ENCODE measurements at regions not wholly inside any gene's neighbourhood (a gene's known extent, or its start where the extent isn't known, plus 50 kb on each side); places are given as distances from the start of the nearest gene placed in this dataset.
A peak's percentile ranks its signal among the peaks of the same experiment; 100 is the strongest.
"Not testable (repeated sequence)": the region's sequence is repeated elsewhere in the genome, so short reads cannot be mapped to it uniquely, and the experiment has no call there.

DNA sequence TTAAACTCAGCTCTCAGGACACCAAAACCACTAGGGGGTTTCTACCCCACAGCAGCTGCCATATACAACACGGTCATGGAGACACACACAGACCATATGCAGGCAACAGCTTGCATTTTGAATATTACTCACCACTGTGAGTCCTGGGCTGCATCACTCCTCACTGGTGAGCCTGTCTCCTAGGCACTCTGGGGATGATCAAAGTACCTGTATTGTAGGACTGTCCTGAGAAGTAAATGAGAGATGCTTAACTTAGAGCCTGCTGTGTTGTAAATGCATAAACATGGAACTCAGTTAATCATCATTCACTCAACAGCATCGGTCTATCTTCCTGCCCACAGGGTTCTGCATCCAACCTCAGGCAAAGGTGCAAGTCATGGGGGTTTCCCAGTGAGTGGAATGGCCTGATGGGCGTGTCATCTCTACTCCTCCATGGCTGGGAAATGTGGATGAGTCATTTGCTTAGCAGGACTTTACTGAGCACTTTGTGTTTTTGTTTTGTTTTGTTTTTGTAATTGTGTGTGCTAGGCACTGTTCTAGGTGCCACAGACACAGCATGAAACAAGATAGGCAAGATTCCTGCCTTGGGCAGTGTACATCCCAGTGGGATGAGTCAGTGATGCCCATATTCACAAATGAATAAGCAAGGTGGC is 1141.2 kb upstream of the TMEM132C start:
- no peak for TF ChIP-seq CTCF (IDR thresholded peaks at IDR 0.05)

GRCh38 chr12:127126260-127126628 is 1140.7 kb upstream of the TMEM132C start:
- Histone ChIP-seq H3K4me3 (no peak overlapping the region), H3K4me1 (no peaks in the 10 kb centered on the region), H3K9me3 (no peaks in the 10 kb centered on the region), H3K27me3 (peaks cover 5% of the 10 kb centered on the region), H3K36me3 (no peaks in the 10 kb centered on the region), H3K27ac (no peak overlapping the region)
- DNase-seq = no peak
- TF ChIP-seq CTCF (IDR thresholded peaks at IDR 0.05) = no peak
- intact Hi-C loops (cut with DNase I) = no loop called here
- no peak for ATAC-seq

More for the DNA sequence above, 1141.2 kb upstream of the TMEM132C start:
- no peaks in the 10 kb centered on the region for H3K36me3 ChIP-seq
- DNase-seq (no peak), ATAC-seq (peak; percentile 35)
- H3K4me3 ChIP-seq = no peak overlapping the region
- intact Hi-C loops (cut with DNase I) = no loop called here
- no peak overlapping the region for H3K27ac ChIP-seq
- no peaks in the 10 kb centered on the region for H3K9me3 ChIP-seq
- peaks cover 3% of the 10 kb centered on the region for H3K27me3 ChIP-seq
- H3K4me1 ChIP-seq = no peaks in the 10 kb centered on the region

GRCh38 chr12:127127897-127128296 is 1139.1 kb upstream of the TMEM132C start:
- Histone ChIP-seq H3K4me1 (no peaks in the 10 kb centered on the region), H3K36me3 (no peaks in the 10 kb centered on the region), H3K4me3 (no peak overlapping the region), H3K27ac (no peak overlapping the region), H3K9me3 (no peaks in the 10 kb centered on the region), H3K27me3 (peaks cover 5% of the 10 kb centered on the region)
- ATAC-seq (no peak), DNase-seq (no peak)
- intact Hi-C loops (cut with DNase I) = no loop called here
- no peak for TF ChIP-seq CTCF (IDR thresholded peaks at IDR 0.05)

DNA sequence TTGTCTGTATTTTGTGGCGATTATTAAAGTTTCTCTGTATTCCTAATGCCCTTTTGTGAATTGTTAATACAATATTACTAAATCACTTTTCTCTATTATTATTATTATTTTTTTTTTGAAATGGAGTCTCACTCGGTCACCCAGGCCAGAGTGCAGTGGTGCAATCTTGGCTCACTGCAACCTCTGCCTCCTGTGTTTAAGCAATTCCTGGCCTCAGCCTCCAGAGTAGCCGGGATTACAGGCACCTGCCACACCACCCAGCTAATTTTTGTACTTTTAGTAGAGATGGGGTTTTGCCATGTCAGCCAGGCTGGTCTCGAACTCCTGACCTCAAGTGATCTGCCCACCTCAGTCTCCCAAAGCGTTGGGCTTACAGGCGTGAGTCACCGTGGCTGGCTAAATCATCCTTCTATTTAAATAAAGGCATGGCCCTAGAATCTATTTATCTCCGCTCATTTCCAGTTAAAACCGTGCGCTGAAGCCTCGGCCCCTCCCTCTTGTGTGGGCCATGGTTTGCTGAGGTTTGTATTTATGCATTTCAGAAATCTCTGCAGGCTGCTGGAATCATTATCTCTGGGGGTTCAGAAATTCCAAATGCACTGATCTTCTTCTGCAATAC is 1136.4 kb upstream of the TMEM132C start:
- Histone ChIP-seq H3K27me3 (peaks cover 5% of the 10 kb centered on the region), H3K4me1 (no peaks in the 10 kb centered on the region), H3K36me3 (no peaks in the 10 kb centered on the region), H3K27ac (no peak overlapping the region), H3K9me3 (no peaks in the 10 kb centered on the region), H3K4me3 (no peak overlapping the region)
- no peak for ATAC-seq
- DNase-seq = no peak
- no peak for TF ChIP-seq CTCF (IDR thresholded peaks at IDR 0.05)
- intact Hi-C loops (cut with DNase I) = no loop called here

GRCh38 chr12:127133675-127134335 is 1133.2 kb upstream of the TMEM132C start:
- no peak for TF ChIP-seq CTCF (IDR thresholded peaks at IDR 0.05)
- no peak for ATAC-seq

GRCh38 chr12:127140864-127141484 is 1126.0 kb upstream of the TMEM132C start:
- H3K9me3 ChIP-seq; DNase-seq; H3K27ac ChIP-seq; H3K4me3 ChIP-seq; ATAC-seq; intact Hi-C loops (cut with DNase I); H3K36me3 ChIP-seq; H3K27me3 ChIP-seq; H3K4me1 ChIP-seq: not testable (repeated sequence)

More at GRCh38 chr12:127133675-127134335, 1133.2 kb upstream of the TMEM132C start:
- Histone ChIP-seq H3K27ac (no peak overlapping the region), H3K27me3 (peaks cover 5% of the 10 kb centered on the region), H3K9me3 (no peaks in the 10 kb centered on the region), H3K4me3 (no peak overlapping the region), H3K4me1 (no peaks in the 10 kb centered on the region), H3K36me3 (no peaks in the 10 kb centered on the region)
- intact Hi-C loops (cut with DNase I) = no loop called here
- DNase-seq = no peak

Data from upper lobe of right lung (tissue), 1 donor.